ENCODE measurements at regions not wholly inside any gene's neighbourhood (a gene's known extent, or its start where the extent isn't known, plus 50 kb on each side); places are given as distances from the start of the nearest gene placed in this dataset.

GRCh38 chr9:107149756-107150155 is 133.3 kb upstream of the RAD23B start:
- H3K27ac ChIP-seq: no peak overlapping the region
- TF ChIP-seq POLR2A (IDR thresholded peaks at IDR 0.05): no peak
- TF ChIP-seq, protein P1, sequence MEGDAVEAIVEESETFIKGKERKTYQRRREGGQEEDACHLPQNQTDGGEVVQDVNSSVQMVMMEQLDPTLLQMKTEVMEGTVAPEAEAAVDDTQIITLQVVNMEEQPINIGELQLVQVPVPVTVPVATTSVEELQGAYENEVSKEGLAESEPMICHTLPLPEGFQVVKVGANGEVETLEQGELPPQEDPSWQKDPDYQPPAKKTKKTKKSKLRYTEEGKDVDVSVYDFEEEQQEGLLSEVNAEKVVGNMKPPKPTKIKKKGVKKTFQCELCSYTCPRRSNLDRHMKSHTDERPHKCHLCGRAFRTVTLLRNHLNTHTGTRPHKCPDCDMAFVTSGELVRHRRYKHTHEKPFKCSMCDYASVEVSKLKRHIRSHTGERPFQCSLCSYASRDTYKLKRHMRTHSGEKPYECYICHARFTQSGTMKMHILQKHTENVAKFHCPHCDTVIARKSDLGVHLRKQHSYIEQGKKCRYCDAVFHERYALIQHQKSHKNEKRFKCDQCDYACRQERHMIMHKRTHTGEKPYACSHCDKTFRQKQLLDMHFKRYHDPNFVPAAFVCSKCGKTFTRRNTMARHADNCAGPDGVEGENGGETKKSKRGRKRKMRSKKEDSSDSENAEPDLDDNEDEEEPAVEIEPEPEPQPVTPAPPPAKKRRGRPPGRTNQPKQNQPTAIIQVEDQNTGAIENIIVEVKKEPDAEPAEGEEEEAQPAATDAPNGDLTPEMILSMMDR (IDR thresholded peaks at IDR 0.05): no peak
- intact Hi-C loops (cut with DNase I): no loop called here
- WGBS, 2 donors: 66 to 68% methylated on average over 2 of the region's 2 CpGs
- no peaks in the 10 kb centered on the region for H3K27me3 ChIP-seq
- no peak overlapping the region for H3K4me3 ChIP-seq (replicated peaks in 1 of 3)
- no peak for DNase-seq
- H3K4me1 ChIP-seq: peaks cover 0 to under 1% of the 10 kb centered on the region in 2 donors
- no peaks in the 10 kb centered on the region for H3K36me3 ChIP-seq
- no peaks in the 10 kb centered on the region for H3K9me3 ChIP-seq

DNA sequence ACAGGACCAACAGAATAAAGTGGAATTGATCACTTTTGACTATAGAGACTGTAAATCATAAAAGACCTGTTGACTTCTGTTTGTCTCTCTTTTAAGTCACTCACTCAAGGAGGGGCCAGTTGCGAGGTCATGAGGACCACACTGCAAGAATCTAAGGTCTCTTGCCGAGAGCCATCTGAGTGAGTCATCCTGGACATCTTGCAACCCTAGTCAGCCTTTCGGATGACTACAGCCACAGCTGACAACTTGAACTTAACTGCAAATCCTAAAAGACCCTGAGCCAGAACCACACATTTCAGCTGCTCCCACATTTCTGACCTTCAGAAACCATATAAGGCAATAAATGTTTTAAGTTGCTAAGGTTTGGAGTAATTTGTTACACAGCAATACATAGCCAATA is 129.7 kb upstream of the RAD23B start:
- intact Hi-C loops (cut with DNase I): no loop called here
- WGBS, 2 donors: 84 to 90% methylated on average over 3 of the region's 3 CpGs
- Histone ChIP-seq H3K4me1 (no peaks in the 10 kb centered on the region), H3K4me3 (replicated peaks in 1 of 3) (no peak overlapping the region), H3K9me3 (no peaks in the 10 kb centered on the region), H3K36me3 (no peaks in the 10 kb centered on the region), H3K27ac (no peak overlapping the region), H3K27me3 (no peaks in the 10 kb centered on the region)
- TF ChIP-seq POLR2A (IDR thresholded peaks at IDR 0.05): no peak
- TF ChIP-seq, protein P1 (IDR thresholded peaks at IDR 0.05): no peak
- no peak for DNase-seq

DNA sequence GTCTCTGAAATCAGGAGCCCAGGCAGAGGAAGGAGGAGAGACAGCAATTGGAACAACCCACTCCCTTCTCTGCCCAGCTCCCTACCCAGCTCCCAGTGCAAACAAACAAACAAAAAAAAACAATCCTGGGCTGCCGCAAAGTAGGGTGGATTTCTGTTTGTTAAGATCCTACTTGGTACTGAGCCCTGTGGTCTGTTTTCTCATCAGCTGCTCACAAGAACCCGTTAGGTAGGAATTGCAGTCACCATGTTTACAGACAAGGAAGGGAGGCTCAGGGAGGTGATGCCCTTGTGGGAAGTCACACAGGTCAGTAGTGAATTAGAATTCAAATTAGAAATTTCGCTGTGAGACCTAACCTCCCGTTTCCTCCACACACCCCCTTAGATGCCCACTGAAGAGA is 128.8 kb upstream of the RAD23B start:
- Histone ChIP-seq H3K27me3 (no peaks in the 10 kb centered on the region), H3K4me1 (no peaks in the 10 kb centered on the region), H3K36me3 (no peaks in the 10 kb centered on the region), H3K9me3 (no peaks in the 10 kb centered on the region), H3K27ac (no peak overlapping the region), H3K4me3 (replicated peaks in 1 of 3) (no peak overlapping the region)
- intact Hi-C loops (cut with DNase I): no loop called here
- no peak for DNase-seq
- TF ChIP-seq, protein P1 (IDR thresholded peaks at IDR 0.05): no peak
- TF ChIP-seq POLR2A (IDR thresholded peaks at IDR 0.05): no peak
- WGBS, 2 donors: 59 to 63% methylated on average over 4 of the region's 4 CpGs

DNA sequence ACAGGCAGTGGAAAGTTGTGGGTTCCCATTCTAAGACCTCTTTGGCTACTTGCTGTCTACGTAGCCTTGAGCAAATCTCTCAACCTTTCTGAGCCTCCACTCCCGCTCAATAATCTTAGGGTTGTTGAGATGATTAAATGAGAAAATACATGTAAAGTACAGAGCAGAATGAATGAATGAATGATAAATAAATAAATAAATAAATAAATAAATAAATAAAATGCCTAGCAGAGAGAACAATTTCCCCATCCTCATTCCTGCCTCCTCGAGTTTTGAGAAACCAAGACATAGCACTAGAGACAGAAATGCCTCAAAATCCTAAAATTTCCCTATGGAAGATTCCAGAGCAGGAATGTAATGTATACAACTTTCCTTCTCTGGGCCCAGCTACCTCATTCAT is 128.3 kb upstream of the RAD23B start:
- TF ChIP-seq, protein P1 (IDR thresholded peaks at IDR 0.05): no peak
- WGBS, 2 donors: 90 to 94% methylated on average over 3 of the region's 3 CpGs
- Histone ChIP-seq H3K27me3 (no peaks in the 10 kb centered on the region), H3K27ac (no peak overlapping the region), H3K9me3 (no peaks in the 10 kb centered on the region), H3K36me3 (no peaks in the 10 kb centered on the region), H3K4me3 (replicated peaks in 1 of 3) (no peak overlapping the region), H3K4me1 (no peaks in the 10 kb centered on the region)
- DNase-seq: no peak
- intact Hi-C loops (cut with DNase I): no loop called here

DNA sequence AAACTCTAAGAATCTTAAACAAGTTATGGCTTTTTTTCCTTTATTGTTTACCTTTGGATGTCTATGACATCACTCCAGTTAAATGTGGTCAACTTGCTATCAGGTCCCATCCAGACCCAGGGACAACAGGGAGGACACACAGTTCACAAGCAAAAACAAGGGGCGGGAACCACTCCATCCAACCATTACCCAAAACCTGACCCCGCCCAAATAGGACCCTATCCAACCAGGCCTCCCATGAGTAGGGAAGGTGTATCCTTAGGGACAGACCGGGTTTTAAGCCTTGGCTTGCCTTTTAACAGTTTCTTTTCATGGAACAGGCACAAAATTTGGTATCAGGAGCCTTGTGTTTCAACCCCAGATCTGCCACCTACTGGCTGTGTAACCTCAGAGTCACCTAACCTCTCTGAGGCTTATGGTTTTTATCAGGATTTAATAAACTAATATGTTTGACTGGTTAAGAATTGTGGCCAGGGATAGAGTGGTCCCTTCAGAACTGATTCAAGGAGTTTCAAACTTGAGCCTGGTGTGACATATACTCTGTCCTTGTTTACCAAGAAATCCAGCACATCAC is 127.7 kb upstream of the RAD23B start:
- no peak overlapping the region for H3K4me3 ChIP-seq (replicated peaks in 1 of 3)
- no peak overlapping the region for H3K27ac ChIP-seq
- WGBS, 2 donors: 80 to 88% methylated on average over 3 of the region's 3 CpGs
- TF ChIP-seq, protein P1 (IDR thresholded peaks at IDR 0.05): no peak
- no peak for TF ChIP-seq POLR2A (IDR thresholded peaks at IDR 0.05)
- H3K4me1 ChIP-seq: no peaks in the 10 kb centered on the region
- intact Hi-C loops (cut with DNase I): no loop called here
- no peak for DNase-seq
- no peaks in the 10 kb centered on the region for H3K27me3 ChIP-seq
- H3K36me3 ChIP-seq: no peaks in the 10 kb centered on the region
- no peaks in the 10 kb centered on the region for H3K9me3 ChIP-seq

Data from thyroid gland (tissue), 4 donors.